B cell (primary cell): ENCODE measurements at regions not wholly inside any gene's neighbourhood (a gene's known extent, or its start where the extent isn't known, plus 50 kb on each side); places are given as distances from the start of the nearest gene placed in this dataset.

Experiments
- ATAC-seq: fragments of 200-7000 bp; cut with Tn5 transposase; one replicate; pipeline ENCODE4 v1.10.0; 2021; ENCODE audit warnings: low read depth, mild to moderate bottlenecking, moderate number of reproducible peaks, moderate library complexity
- CTCF ChIA-PET: fragments of 350-600 bp; sonication (Branson Sonifier 250); formaldehyde crosslinking; loops from one replicate; lab custom pipeline; 2021; ENCODE audit warnings: antibody characterized with exemption, inconsistent platforms; lab: Charles Lee
- POLR2A ChIA-PET: fragments of 350-600 bp; sonication (Branson Sonifier 250); formaldehyde crosslinking; loops from one replicate; lab custom pipeline; 2021; ENCODE audit warnings: antibody characterized with exemption; lab: Charles Lee
- DNase-seq: peaks from one replicate; pipeline ENCODE4 v3.0.0; 2013
- H2AFZ ChIP-seq: 2 replicates; pipeline ENCODE4 v1.6.1; 2012; ENCODE audit warnings: mild to moderate bottlenecking, low read depth, low read length; ENCODE audit not compliant: insufficient read depth, poor library complexity, severe bottlenecking
- H3K27ac ChIP-seq, 2 donors: 1 replicate in 1 of 2; 2 replicates in 1 of 2; pipeline ENCODE4 v1.5.1; 2012 to 2013; ENCODE audit warnings: low read length in 2 of 2, mild to moderate bottlenecking in 2 of 2, moderate library complexity in 1 of 2
- H3K27me3 ChIP-seq, 4 experiments: fragments of 200-600 bp in 1 of 4; sonication (generic) in 1 of 4; replicated peaks in 1 of 4; 1 replicate in 2 of 4; 2 replicates in 2 of 4; pipeline versions ENCODE4 v1.6.1 to v1.7.0; 2013 to 2016; ENCODE audit warnings: low read length in 3 of 4, mild to moderate bottlenecking in 2 of 4, mixed read lengths in 1 of 4, moderate library complexity in 1 of 4; ENCODE audit not compliant: insufficient read depth in 4 of 4, control insufficient read depth in 3 of 4; ENCODE audit errors: control extremely low read depth in 1 of 4
- H3K36me3 ChIP-seq, 2 experiments: replicated peaks in 1 of 2; 1 replicate in 1 of 2; 2 replicates in 1 of 2; pipeline versions ENCODE4 v1.6.1 to v1.7.1; 2013; ENCODE audit warnings: low read length in 1 of 2; ENCODE audit not compliant: insufficient read depth in 2 of 2, control insufficient read depth in 1 of 2; ENCODE audit errors: control extremely low read depth in 1 of 2, extremely low read depth in 1 of 2
- H3K4me1 ChIP-seq, 2 donors: fragments of 200-600 bp in 1 of 2; sonication (generic) in 1 of 2; 1 replicate in 1 of 2; 2 replicates in 1 of 2; pipeline versions ENCODE4 v1.5.1 to v1.6.1; 2013 to 2017; ENCODE audit warnings: low read length in 2 of 2; ENCODE audit not compliant: control insufficient read depth in 2 of 2, insufficient read depth in 2 of 2
- H3K4me2 ChIP-seq: replicated peaks from 2 replicates; pipeline ENCODE3; 2012; ENCODE audit warnings: mild to moderate bottlenecking, low read depth, low read length; ENCODE audit not compliant: poor library complexity, severe bottlenecking
- H3K4me3 ChIP-seq, 5 experiments: fragments of 200-600 bp in 1 of 5; sonication (generic) in 1 of 5; 1 replicate in 3 of 5; 2 replicates in 2 of 5; pipeline versions ENCODE4 v1.5.1 to v1.7.0; 2011 to 2016; ENCODE audit warnings: low read length in 4 of 5, mild to moderate bottlenecking in 4 of 5, low read depth in 2 of 5, control low read depth in 1 of 5, moderate library complexity in 1 of 5; ENCODE audit not compliant: insufficient read depth in 1 of 5; ENCODE audit errors: control extremely low read depth in 1 of 5, extremely low read depth in 1 of 5
- H3K79me2 ChIP-seq: fragments of 200-600 bp; sonication (generic); one replicate; pipeline ENCODE4 v1.6.0; 2016; ENCODE audit warnings: low read length; ENCODE audit not compliant: control insufficient read depth, insufficient read depth
- H3K9ac ChIP-seq: fragments of 200-600 bp; sonication (generic); 2 replicates; pipeline ENCODE4 v1.6.1; 2017; ENCODE audit warnings: mild to moderate bottlenecking, low read length, moderate library complexity
- H3K9me3 ChIP-seq, 3 donors: one replicate each; pipeline versions ENCODE4 v1.6.1 to v1.7.1; 2013; ENCODE audit warnings: low read length in 2 of 3; ENCODE audit not compliant: control insufficient read depth in 2 of 3, insufficient read depth in 1 of 3; ENCODE audit errors: control extremely low read depth in 1 of 3
- H4K20me1 ChIP-seq: 2 replicates; pipeline ENCODE4 v1.6.0; 2012; ENCODE audit warnings: mild to moderate bottlenecking, low read length; ENCODE audit not compliant: insufficient read depth, control insufficient read depth, poor library complexity, severe bottlenecking
- H3K27ac Mint-ChIP-seq: one replicate; pipeline ENCODE4 v1.8.0; 2021; ENCODE audit warnings: mixed read lengths
- H3K27me3 Mint-ChIP-seq: one replicate; pipeline ENCODE4 v1.8.0; 2021; ENCODE audit warnings: mixed read lengths
- H3K4me1 Mint-ChIP-seq: one replicate; pipeline ENCODE4 v1.8.0; 2021; ENCODE audit warnings: mixed read lengths
- H3K4me3 Mint-ChIP-seq: one replicate; pipeline ENCODE4 v1.8.0; 2021; ENCODE audit warnings: mixed read lengths
- H3K9me3 Mint-ChIP-seq: one replicate; pipeline ENCODE4 v1.8.0; 2022; ENCODE audit warnings: mixed read lengths; ENCODE audit not compliant: insufficient read depth
- CTCF ChIP-seq: fragments of 200-600 bp; IDR thresholded peaks from one replicate; pipeline ENCODE4 v1.8.0; 2022; ENCODE audit warnings: antibody characterized with exemption, mild to moderate bottlenecking
- EZH2 ChIP-seq: IDR thresholded peaks from 2 replicates; pipeline ENCODE4 v1.6.1; 2012; ENCODE audit warnings: borderline replicate concordance, low read depth, mild to moderate bottlenecking, moderate library complexity, low read length; ENCODE audit not compliant: insufficient read depth, poor library complexity, severe bottlenecking
- WGBS: methylation state at CpG from one replicate; pipeline ENCODE4 v1.1.5; 2013; ENCODE audit warnings: missing lambda C conversion rate; ENCODE audit not compliant: insufficient coverage; 5-methylcytosine and 5-hydroxymethylcytosine counted together
- intact Hi-C: fragments of 100-400 bp; cut with micrococcal nuclease; formaldehyde crosslinking; loops from one replicate; pipeline ENCODE4 v1.10.0; 2022

- intact Hi-C loops, result no loop called here
- POLR2A ChIA-PET, result no interaction called here
These were observed 57.9 kb upstream of the EPHB3 start for GRCh38 chr3:184503647-184504046.

More at GRCh38 chr3:184503647-184504046, 57.9 kb upstream of the EPHB3 start:
- no peaks in the 10 kb centered on the region for H4K20me1 ChIP-seq
- Mint-ChIP-seq H3K9me3 (no peaks in the 10 kb centered on the region), H3K4me1 (peaks cover 4% of the 10 kb centered on the region), H3K27ac (no peak overlapping the region), H3K27me3 (peaks cover 55% of the 10 kb centered on the region), H3K4me3 (no peak overlapping the region)
- TF ChIP-seq EZH2 (no peak), CTCF (no peak)
- peaks cover 0 to 7% (median 0%) of the 10 kb centered on the region in 4 experiments for H3K27me3 ChIP-seq
- no peak overlapping the region for H3K9ac ChIP-seq
- no peak overlapping the region for H3K4me3 ChIP-seq
- DNase-seq (no peak), ATAC-seq (no peak)
- H3K4me1 ChIP-seq, result no peaks in the 10 kb centered on the region
- H3K79me2 ChIP-seq, result no peaks in the 10 kb centered on the region
- H2AFZ ChIP-seq, result no peak overlapping the region
- no peak overlapping the region for H3K4me2 ChIP-seq
- peaks cover 0 to 11% (median 6%) of the 10 kb centered on the region in 3 donors for H3K9me3 ChIP-seq
- H3K36me3 ChIP-seq, result no peaks in the 10 kb centered on the region
- WGBS, result no CpG with 5 or more reads among the region's 2 CpGs
- CTCF ChIA-PET, result interaction anchor here (0.6 kb wide), 1 partner anchor 9 kb away, joined by 3 read pairs; no protein-coding TSS in a partner anchor
- no peak overlapping the region for H3K27ac ChIP-seq
